ENCODE measurements at regions not wholly inside any gene's neighbourhood (a gene's known extent, or its start where the extent isn't known, plus 50 kb on each side); places are given as distances from the start of the nearest gene placed in this dataset.

GRCh38 chr2:66058675-66059074, 376.2 kb upstream of the MEIS1 start:
- DNase-seq: no peak
- H3K4me3 ChIP-seq: no peak overlapping the region
- H3K27me3 ChIP-seq: peaks cover 2% of the 10 kb centered on the region; the same call in 1 of the 2 replicates
- no peaks in the 10 kb centered on the region for H3K9me3 ChIP-seq
- no peaks in the 10 kb centered on the region for H3K36me3 ChIP-seq

- no peak for DNase-seq
- Histone ChIP-seq H3K9me3 (no peaks in the 10 kb centered on the region), H3K4me3 (no peak overlapping the region), H3K36me3 (no peaks in the 10 kb centered on the region), H3K27me3 (peaks cover 2% of the 10 kb centered on the region; the same call in 1 of the 2 replicates)
Measured at GRCh38 chr2:66057844-66058243, 377.1 kb upstream of the MEIS1 start.

GRCh38 chr2:66050392-66050791, 384.5 kb upstream of the MEIS1 start:
- H3K9me3 ChIP-seq: no peaks in the 10 kb centered on the region
- no peak overlapping the region for H3K4me3 ChIP-seq
- no peak for DNase-seq
- no peaks in the 10 kb centered on the region for H3K27me3 ChIP-seq
- H3K36me3 ChIP-seq: no peaks in the 10 kb centered on the region

- Histone ChIP-seq H3K36me3 (no peaks in the 10 kb centered on the region), H3K27me3 (no peaks in the 10 kb centered on the region), H3K4me3 (no peak overlapping the region), H3K9me3 (no peaks in the 10 kb centered on the region)
- DNase-seq: no peak
Measured at GRCh38 chr2:66048667-66049066, 386.3 kb upstream of the MEIS1 start.

- H3K4me3 ChIP-seq: no peak overlapping the region
- H3K36me3 ChIP-seq: no peaks in the 10 kb centered on the region
- H3K27me3 ChIP-seq: no peaks in the 10 kb centered on the region
- no peak for DNase-seq
- no peaks in the 10 kb centered on the region for H3K9me3 ChIP-seq
Measured at GRCh38 chr2:66041902-66042657, 392.8 kb upstream of the MEIS1 start.

GRCh38 chr2:66036948-66037347, 398.0 kb upstream of the MEIS1 start:
- no peaks in the 10 kb centered on the region for H3K9me3 ChIP-seq
- H3K36me3 ChIP-seq: no peaks in the 10 kb centered on the region
- DNase-seq: no peak
- H3K27me3 ChIP-seq: no peaks in the 10 kb centered on the region
- H3K4me3 ChIP-seq: no peak overlapping the region

GRCh38 chr2:66034467-66034866, 400.5 kb upstream of the MEIS1 start:
- no peak for DNase-seq
- Histone ChIP-seq H3K9me3 (no peaks in the 10 kb centered on the region), H3K27me3 (no peaks in the 10 kb centered on the region), H3K4me3 (no peak overlapping the region), H3K36me3 (no peaks in the 10 kb centered on the region)

- Histone ChIP-seq H3K27me3 (no peaks in the 10 kb centered on the region), H3K36me3 (no peaks in the 10 kb centered on the region), H3K9me3 (no peaks in the 10 kb centered on the region), H3K4me3 (no peak overlapping the region)
- no peak for DNase-seq
Measured at GRCh38 chr2:66032226-66032775, 402.6 kb upstream of the MEIS1 start.

GRCh38 chr2:66031236-66031635, 403.7 kb upstream of the MEIS1 start:
- no peak for DNase-seq
- H3K4me3 ChIP-seq: no peak overlapping the region
- H3K27me3 ChIP-seq: no peaks in the 10 kb centered on the region
- H3K36me3 ChIP-seq: no peaks in the 10 kb centered on the region
- no peaks in the 10 kb centered on the region for H3K9me3 ChIP-seq

- no peaks in the 10 kb centered on the region for H3K9me3 ChIP-seq
- H3K36me3 ChIP-seq: no peaks in the 10 kb centered on the region
- no peaks in the 10 kb centered on the region for H3K27me3 ChIP-seq
- no peak for DNase-seq
- H3K4me3 ChIP-seq: no peak overlapping the region
Measured at GRCh38 chr2:66030553-66030952, 404.4 kb upstream of the MEIS1 start.

GRCh38 chr2:66024391-66024790, 410.5 kb upstream of the MEIS1 start:
- no peaks in the 10 kb centered on the region for H3K27me3 ChIP-seq
- H3K4me3 ChIP-seq: no peak overlapping the region
- H3K36me3 ChIP-seq: no peaks in the 10 kb centered on the region
- DNase-seq: no peak
- no peaks in the 10 kb centered on the region for H3K9me3 ChIP-seq

- H3K4me3 ChIP-seq: no peak overlapping the region
- H3K27me3 ChIP-seq: no peaks in the 10 kb centered on the region
- no peaks in the 10 kb centered on the region for H3K9me3 ChIP-seq
- no peak for DNase-seq
- H3K36me3 ChIP-seq: no peaks in the 10 kb centered on the region
Measured at GRCh38 chr2:66021296-66021695, 413.6 kb upstream of the MEIS1 start.

GRCh38 chr2:66017763-66018162, 417.2 kb upstream of the MEIS1 start:
- H3K27me3 ChIP-seq: no peaks in the 10 kb centered on the region
- DNase-seq: no peak

GRCh38 chr2:66014450-66014849, 420.5 kb upstream of the MEIS1 start:
- Histone ChIP-seq H3K27me3 (no peaks in the 10 kb centered on the region), H3K36me3 (no peaks in the 10 kb centered on the region), H3K9me3 (peaks cover 5% of the 10 kb centered on the region), H3K4me3 (no peak overlapping the region)
- DNase-seq: no peak

More at GRCh38 chr2:66017763-66018162, 417.2 kb upstream of the MEIS1 start:
- Histone ChIP-seq H3K9me3 (no peaks in the 10 kb centered on the region), H3K36me3 (no peaks in the 10 kb centered on the region), H3K4me3 (no peak overlapping the region)

GRCh38 chr2:66013456-66013855, 421.5 kb upstream of the MEIS1 start:
- no peaks in the 10 kb centered on the region for H3K27me3 ChIP-seq
- H3K36me3 ChIP-seq: no peaks in the 10 kb centered on the region
- DNase-seq: no peak
- H3K9me3 ChIP-seq: peaks cover 5% of the 10 kb centered on the region
- H3K4me3 ChIP-seq: no peak overlapping the region

GRCh38 chr2:66003931-66004330, 431.0 kb upstream of the MEIS1 start:
- no peaks in the 10 kb centered on the region for H3K27me3 ChIP-seq
- H3K4me3 ChIP-seq: no peak overlapping the region
- no peaks in the 10 kb centered on the region for H3K36me3 ChIP-seq
- DNase-seq: no peak
- no peaks in the 10 kb centered on the region for H3K9me3 ChIP-seq

- Histone ChIP-seq H3K9me3 (no peaks in the 10 kb centered on the region), H3K36me3 (no peaks in the 10 kb centered on the region), H3K27me3 (no peaks in the 10 kb centered on the region), H3K4me3 (no peak overlapping the region)
- DNase-seq: no peak
Measured at GRCh38 chr2:66001538-66001937, 433.4 kb upstream of the MEIS1 start.

- H3K9me3 ChIP-seq: no peaks in the 10 kb centered on the region
- no peaks in the 10 kb centered on the region for H3K27me3 ChIP-seq
- H3K4me3 ChIP-seq: no peak overlapping the region
- no peaks in the 10 kb centered on the region for H3K36me3 ChIP-seq
- no peak for DNase-seq
Measured at GRCh38 chr2:66000901-66001300, 434.0 kb upstream of the MEIS1 start.
